Left ventricle myocardium superior (tissue), 1 donor: ENCODE measurements at regions not wholly inside any gene's neighbourhood (a gene's known extent, or its start where the extent isn't known, plus 50 kb on each side); places are given as distances from the start of the nearest gene placed in this dataset.
"Not testable (repeated sequence)": the region's sequence is repeated elsewhere in the genome, so short reads cannot be mapped to it uniquely, and the experiment has no call there.

Experiments
- ATAC-seq: fragments of 200-7000 bp; cut with Tn5 transposase; one replicate; pipeline ENCODE4 v1.9.1; 2020; ENCODE audit warnings: mild to moderate bottlenecking, moderate library complexity
- DNase-seq: peaks from one replicate; pipeline ENCODE4 v3.0.0-alpha.2; 2020
- intact Hi-C: fragments of 100-400 bp; cut with micrococcal nuclease; formaldehyde crosslinking; loops from one replicate; pipeline ENCODE4 v1.11.0; 2022
- donor health status: DM: no; HTN: yes; CAD: no; lungs with severe emphysema.

DNA sequence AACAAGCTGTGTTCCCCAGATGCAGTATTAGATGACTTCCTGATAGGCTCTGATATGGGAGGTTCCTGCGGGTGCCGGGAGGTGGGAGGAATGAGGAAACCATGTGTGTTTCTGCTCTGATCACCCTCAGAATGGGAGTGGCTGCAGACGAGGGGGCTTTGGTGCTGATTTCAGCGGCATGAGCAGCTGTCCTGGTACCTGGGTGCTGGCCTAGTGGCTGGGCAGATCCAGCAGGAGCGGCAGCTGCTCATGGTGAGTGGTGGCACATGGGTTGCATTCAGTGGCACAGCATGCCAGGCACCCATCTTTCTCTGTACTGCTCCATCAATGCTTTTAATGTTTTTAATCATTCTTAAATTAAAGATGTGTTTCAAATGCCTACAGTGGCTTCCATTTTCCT lies 177.2 kb upstream of the NETO1 start:
- DNase-seq (no peak), ATAC-seq (no peak)
- intact Hi-C loops: no loop called here

DNA sequence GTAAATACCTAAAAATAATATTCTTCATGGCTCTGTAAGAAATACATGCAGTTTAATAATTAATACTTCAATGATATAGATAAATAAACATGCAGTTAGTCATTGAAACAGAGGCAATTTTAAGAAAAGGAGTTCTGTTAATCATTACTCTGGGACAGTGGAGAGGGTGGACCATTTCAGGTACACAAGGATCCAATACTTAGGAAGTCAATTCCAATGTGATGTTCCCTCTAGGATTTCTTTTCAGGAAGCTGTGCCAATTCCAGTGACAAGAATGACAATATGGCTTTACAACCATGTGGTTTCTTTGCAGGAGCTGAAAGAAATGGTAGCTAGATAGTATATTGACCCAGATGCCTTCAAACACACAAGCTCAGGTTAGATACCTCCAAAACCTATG lies 175.8 kb upstream of the NETO1 start:
- ATAC-seq: no peak
- intact Hi-C loops: no loop called here
- no peak for DNase-seq

DNA sequence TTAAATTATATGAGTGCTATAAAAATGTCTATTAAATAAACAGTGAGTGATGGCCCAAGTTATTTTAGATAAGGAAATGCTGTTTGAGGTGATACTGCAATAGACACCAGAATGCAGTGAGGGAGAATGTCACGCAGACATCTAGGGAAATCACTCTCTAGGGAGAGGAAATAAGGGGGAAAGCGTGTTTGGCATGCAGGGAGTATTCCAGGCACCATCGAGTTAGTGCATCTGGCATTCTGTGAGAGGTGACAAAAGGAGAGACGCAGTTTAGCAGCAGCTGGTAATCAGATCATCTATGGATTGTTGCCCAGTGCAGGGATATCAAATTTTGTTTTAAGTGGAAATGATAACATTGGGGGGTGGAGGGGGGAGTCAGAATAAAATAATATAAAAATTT lies 175.4 kb upstream of the NETO1 start:
- no peak for DNase-seq
- intact Hi-C loops: no loop called here

DNA sequence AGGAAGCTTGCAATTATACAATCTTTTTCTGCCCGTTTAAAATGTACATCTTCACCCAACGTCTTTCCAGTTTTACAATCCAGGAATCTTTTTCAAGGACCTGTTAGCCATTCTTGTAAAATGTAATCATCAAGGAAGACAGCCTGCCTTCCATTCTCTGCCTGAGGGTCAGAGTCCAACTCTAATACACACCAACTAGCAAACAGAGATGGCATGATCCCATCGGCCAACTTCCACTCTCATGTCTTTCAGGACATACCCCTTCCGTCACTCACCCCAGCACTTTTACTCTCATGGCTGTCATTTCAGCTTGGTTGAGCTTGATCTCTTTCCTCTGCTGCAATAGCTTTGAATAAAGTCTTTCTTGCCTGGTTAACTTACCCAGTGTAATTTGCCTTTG lies 172.5 kb upstream of the NETO1 start:
- intact Hi-C loops: no loop called here
- DNase-seq (no peak), ATAC-seq (no peak)

More for the DNA sequence above, 175.4 kb upstream of the NETO1 start:
- no peak for ATAC-seq

DNA sequence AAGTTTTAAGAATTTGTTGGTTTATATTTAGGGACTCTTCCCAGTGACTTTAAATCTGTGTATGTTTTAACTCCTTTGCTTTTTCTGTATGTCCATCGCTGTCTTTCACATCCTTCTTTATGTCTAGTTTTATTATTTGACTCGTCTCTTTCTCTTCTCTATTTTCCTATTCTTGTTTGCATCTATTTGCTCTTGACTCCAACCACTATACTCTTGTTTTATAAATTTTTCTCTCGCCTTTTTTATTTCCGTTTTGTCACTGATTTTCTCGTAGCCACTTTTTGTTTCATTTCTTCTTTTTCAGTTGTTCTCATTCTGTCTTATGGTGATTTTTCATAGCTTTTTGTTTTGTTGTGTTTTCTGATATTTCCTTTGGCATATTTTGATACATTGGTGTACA lies 170.5 kb upstream of the NETO1 start:
- no peak for DNase-seq
- intact Hi-C loops: no loop called here
- no peak for ATAC-seq

DNA sequence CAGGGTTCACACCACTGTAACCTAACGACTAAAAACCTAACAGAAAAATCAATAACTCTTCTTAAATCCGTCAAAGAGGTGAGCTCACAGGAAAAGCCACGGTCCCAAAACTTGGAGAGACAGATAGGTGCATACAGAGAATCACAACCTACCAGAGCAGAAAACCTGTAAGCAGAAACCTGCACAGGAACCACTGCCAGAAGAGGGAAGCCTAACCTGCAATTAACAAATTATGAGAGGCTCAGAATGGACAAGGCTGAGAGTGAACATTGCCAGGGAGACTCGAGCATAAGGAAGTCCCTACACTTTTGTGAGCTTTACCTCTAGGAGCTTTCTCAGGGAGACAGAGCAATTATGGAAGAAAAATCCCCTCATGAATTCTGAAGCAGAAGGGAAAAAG lies 156.2 kb upstream of the NETO1 start:
- ATAC-seq: no peak
- no peak for DNase-seq
- intact Hi-C loops: no loop called here

DNA sequence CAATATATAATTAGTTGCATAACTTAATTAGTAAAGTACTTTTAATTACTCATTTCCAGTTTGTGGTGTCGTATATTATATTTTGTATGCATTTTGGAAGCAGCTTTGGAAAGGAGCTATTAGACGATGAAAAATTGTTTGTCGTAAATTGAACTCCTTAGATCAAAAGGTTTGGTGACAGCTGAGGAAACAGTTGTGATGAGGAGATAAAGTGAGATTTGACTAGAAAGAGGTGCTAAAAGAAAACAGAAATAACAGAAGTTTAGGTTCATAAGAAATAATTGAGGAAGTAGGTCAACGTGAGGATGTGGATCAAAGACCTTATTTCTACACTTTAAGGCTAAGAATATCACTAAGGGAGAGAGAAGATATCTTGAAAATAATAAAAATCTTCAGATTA lies 141.9 kb upstream of the NETO1 start:
- DNase-seq (no peak), ATAC-seq (no peak)
- intact Hi-C loops: no loop called here

DNA sequence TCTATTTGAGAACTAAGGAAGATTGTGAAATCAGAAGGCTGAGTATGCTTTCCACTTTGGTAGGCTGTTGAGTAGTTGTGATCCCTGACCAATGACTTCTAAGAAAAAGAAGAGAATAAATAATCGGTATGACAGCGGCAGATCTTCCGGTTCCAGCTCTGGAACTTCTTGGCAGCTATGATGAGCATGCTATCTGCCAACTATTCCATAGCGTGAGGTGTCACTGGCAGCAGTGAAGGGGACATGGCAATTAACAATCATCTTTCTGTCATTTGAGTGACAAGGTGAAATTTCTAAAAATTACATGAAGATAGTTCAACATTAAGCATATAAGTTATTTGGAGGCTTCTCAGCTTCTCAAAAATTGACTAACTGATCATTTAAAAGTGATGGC lies 140.1 kb upstream of the NETO1 start:
- no peak for ATAC-seq

DNA sequence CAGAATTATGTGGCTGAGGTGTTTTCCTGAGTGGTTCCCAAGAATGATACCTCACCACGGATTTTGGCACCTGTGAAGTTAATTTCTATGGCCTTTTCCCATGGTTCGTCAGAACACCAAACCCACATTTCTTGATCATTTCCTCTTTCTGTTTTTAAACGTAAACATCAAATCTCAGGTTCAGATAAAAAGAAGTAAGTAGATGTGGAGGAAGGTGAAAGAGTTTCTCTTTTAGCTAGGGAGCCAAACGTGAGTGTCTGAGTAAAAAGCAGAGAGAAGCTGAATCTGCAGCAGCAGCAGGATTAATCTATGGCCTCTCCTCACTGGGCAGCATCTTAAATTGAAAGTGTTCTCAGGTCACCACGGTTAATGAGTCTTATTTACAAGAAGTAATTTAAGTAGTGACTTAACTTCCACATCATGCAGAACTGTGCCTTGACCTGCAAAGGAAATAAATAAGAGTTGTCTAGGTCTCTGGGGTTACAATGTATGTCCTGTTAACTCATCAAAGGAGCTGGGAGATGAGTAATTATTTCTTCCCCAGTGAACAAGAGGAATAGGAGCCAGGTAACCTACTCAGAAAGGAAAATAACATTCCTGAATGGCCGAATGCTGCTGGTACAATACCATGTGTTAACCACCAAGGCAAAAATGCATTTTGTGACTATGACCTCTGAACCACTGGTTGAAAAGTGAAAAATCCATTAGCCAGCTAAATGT lies 139.6 kb upstream of the NETO1 start:
- no peak for DNase-seq
- intact Hi-C loops: no loop called here
- ATAC-seq: no peak

More for the DNA sequence above, 140.1 kb upstream of the NETO1 start:
- no peak for DNase-seq
- intact Hi-C loops: no loop called here

DNA sequence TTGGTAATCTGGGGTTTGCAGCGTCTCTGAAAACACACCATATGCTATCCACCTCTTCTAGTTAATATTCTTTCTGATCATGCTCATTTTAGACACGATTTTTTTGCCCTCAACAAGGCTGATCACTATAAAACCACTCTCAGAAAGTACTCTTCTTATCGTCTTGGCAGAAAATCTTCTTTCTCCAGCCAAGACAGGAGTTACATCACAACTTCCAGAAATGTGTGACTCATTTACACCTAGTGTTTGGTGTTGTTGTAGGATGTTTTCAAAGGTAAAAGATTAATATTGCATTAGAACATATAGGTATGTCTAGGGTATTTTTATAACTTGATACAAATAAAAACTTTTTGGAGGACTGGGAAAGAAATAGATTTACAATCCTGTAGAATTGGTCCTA lies 138.5 kb upstream of the NETO1 start:
- DNase-seq (no peak), ATAC-seq (no peak)
- intact Hi-C loops: no loop called here

DNA sequence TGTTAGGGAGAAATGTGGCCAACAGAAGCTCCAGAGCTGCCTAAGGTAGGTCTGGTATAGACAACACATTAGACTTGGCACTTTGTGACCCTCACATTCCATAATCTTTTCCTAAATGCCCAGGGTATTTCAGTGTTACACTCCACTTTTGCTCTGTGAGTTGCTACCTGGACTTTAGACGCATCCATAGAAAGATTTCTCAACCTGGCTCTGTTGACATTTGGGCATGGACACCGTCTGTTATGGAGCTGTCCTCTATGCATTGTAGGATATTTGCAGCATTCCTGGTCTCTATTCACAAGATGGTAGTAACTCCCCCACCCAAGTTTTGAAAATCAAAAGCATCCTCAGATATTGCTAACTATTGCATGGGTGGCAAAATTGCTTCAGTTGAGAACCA lies 136.5 kb upstream of the NETO1 start:
- no peak for DNase-seq
- intact Hi-C loops: no loop called here
- no peak for ATAC-seq

DNA sequence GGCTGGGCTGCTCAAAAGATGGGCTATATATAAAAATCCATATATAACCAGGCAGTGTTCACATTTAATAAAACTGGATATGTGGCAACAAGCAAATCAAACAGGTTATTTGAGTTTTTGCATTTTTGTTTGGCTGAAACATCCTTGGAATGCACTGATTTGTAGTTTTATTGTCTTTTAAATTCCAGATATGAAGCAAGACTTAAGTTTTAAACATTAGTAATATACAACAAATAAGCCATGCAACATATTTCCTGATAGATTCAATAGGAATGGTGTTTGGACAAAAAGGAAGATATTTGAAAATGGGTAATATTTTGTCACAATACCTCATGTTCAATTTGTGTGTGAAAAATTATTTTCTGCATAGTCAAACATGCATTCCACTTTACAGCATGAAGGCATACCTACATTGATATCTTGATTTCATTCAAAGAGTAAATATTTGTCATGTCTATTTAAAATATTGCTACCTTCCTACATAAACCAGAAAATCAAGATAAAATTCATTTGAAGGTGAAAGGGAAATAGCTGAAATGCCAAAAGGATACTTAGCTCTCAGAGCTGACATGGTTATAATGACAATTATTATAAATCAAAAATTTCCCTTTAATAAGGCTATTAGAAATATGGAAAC lies 132.3 kb upstream of the NETO1 start:
- ATAC-seq (no peak), DNase-seq (no peak)
- intact Hi-C loops: no loop called here

DNA sequence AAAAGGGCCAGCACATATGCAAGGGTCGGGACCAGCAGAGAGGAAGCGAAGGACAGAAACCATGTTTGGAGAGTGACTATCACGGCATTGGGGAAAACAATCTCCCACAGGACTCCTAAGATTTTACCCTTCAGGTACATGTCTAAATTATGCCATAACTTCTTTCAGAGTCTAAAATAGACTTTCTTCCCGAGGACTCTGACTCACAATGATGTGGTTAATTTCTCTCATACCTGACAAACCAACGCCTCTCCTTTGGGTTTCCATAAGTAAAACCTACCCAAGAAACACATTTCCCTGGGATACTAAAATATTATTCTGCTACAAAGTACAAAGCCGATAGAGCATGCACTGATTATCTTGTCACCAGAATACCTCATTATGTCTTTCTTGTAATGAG lies 127.8 kb upstream of the NETO1 start:
- no peak for DNase-seq
- intact Hi-C loops: no loop called here
- no peak for ATAC-seq

DNA sequence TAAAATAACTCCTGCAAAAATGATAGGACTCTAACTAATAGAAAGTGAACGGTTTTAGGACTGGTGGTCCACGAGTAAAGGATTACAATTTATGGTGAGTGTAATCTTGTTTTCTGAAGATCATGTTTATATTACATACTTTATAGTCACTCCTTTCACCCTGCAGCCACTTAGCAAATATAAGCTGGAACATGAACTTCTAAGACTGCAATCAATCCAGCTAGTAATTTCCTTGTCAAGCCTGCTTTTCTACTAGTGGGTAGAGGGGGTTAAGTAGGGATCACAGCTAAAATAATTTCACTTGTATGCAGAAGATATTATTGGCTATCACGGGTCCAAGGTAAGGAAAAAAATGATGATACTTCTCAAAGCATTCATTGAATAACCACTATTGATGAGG lies 125.5 kb upstream of the NETO1 start:
- DNase-seq: no peak
- intact Hi-C loops: no loop called here
- ATAC-seq: no peak

DNA sequence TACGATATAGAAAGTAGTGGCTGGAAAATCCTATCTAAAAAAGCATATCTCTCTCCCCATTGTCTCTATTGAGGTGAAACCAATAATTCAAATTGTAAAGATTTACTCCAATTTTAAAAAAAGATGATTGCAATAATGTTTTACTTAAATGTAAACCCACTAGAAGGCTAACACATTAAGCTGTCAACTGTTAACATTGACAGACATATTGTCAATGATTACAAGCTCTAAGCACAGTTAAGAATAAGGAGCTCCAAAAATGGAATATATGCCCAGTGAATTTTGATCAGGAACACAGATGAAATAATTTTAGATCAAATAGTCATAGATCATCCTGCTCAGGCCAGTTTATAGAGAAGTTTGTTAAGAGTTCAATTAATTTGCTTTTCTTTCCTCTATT lies 123.6 kb upstream of the NETO1 start:
- ATAC-seq (no peak), DNase-seq (no peak)
- intact Hi-C loops: no loop called here

DNA sequence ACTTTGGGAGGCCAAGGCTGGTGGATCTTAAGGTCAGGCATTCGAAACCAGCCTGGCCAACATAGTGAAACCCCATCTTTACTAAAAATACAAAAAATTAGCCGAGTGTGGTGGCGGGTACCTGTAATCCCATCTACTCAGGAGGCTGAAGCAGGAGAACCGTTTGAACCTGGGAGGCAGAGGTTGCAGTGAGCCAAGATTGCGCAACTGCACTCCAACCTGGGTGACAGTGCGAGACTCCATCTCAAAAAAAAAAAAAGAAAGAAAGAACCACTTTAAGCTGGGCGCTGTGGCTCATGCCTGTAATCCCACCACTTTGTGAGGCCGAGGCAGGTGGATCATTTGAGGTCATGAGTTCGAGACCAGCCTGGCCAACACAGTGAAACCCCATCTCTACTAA lies 119.8 kb upstream of the NETO1 start:
- intact Hi-C loops, ATAC-seq, DNase-seq: not testable (repeated sequence)

DNA sequence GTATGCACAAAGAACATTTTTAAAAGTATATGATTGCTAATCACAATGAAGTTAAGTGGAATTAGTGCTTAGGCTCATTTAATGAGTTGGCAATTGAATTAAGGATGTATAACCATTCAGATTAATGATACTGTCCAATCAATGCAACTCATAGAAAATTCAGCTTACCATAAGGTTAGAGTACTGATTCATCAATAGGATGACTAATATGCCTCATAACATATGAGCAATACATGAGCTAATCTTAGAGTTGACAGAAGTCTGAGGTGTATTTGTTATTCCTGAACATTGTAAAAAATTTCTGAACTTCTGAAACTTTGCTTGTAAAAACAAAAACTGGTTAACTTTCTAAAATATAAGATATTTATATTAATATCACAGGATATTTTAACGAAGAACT lies 118.3 kb upstream of the NETO1 start:
- ATAC-seq (no peak), DNase-seq (no peak)
- intact Hi-C loops: no loop called here

DNA sequence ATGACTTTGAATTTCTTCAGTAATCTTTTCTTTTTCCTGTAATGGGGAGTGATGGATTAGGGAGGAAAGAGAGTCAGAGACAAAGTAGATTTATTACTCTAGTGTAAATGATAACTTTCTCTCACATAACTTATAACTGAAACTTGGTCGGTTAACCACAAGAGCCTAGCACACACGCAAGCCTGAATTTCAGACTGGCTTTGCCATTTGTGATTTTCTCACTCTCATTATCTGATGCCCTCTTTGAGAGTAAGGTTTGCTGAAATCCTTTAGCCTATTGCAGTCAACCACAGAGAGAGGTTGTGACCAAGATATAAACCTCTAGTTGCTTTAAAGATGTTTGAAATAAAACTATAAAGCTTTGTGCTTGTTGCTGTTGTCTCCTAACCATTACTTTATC lies 117.9 kb upstream of the NETO1 start:
- intact Hi-C loops: no loop called here
- no peak for DNase-seq
- ATAC-seq: no peak

DNA sequence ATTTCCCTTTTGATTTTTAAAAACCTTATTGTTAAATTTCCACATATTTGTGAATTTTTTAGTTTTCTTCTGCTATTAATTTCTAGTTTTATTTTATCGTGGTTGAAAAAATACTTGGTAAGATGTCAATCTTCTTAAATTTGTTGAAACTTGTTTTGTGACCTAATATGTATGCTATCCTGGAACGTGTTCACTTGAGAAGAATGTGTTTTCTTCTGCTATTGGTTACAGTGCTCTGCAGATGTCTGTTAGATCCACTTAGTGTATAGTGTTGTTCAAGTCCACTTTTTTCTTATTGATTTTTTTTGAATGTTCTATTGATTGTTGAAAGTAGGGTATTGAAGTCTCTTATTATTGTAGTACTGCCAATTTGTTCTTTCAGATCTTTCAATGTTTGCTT lies 116.5 kb upstream of the NETO1 start:
- ATAC-seq (no peak), DNase-seq (no peak)
- intact Hi-C loops: no loop called here

DNA sequence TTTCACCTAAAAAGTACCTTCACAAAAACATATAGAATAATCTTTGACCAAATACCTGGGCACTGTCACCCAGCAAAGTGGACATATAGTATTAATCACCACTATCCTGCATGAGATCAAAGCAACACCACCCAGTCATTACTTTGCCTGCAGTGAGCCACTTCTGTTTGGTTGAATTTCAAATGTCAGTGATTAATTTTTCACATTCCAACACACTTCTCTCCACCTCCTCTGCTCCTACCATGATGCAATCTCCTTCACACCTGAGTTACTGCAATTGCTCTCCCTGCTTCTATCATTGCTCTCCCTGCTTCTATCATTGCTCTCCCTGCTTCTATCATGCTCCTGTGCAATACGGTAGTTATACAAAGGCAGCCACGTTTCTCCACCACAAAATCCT lies 106.1 kb upstream of the NETO1 start:
- DNase-seq (no peak), ATAC-seq (no peak)
- intact Hi-C loops: no loop called here

DNA sequence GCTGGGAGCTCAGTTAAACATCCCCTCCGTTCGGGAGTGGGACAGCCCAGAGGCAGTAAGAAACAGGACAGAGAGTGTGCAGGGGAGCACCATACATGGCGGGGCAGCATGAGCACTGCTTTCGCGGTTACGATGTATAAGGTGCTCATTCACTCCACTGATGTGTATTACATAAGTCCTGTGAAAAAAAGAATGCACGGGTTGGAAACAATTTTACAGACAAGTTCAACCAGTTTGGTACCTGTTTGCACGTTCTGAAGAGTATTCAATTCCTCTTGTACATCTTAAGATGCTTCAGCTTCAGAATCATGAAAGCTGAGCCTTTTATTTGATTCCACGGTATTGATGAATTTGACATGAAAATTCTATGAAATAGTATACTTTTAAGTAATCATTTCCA lies 97.8 kb upstream of the NETO1 start:
- DNase-seq (no peak), ATAC-seq (no peak)
- intact Hi-C loops: no loop called here
